ENCODE measurements at regions not wholly inside any gene's neighbourhood (a gene's known extent, or its start where the extent isn't known, plus 50 kb on each side); places are given as distances from the start of the nearest gene placed in this dataset.

GRCh38 chr16:13638218-13638617 lies 281.7 kb upstream of the ERCC4 start:
- Histone ChIP-seq H3K4me3 (no peak overlapping the region), H3K27ac (no peak overlapping the region), H3K36me3 (no peaks in the 10 kb centered on the region), H3K9me3 (no peaks in the 10 kb centered on the region), H3K4me1 (no peaks in the 10 kb centered on the region), H3K27me3 (no peaks in the 10 kb centered on the region)
- no peak for DNase-seq
- no peak for TF ChIP-seq POLR2A (IDR thresholded peaks at IDR 0.05)
- TF ChIP-seq CTCF (IDR thresholded peaks at IDR 0.05): no peak
- intact Hi-C loops (cut with DNase I): no loop called here
- 84 to 87% methylated on average over 2 of the region's 2 CpGs for WGBS, 2 donors

- intact Hi-C loops (cut with DNase I): no loop called here
- H3K4me1 ChIP-seq: no peaks in the 10 kb centered on the region
- H3K4me3 ChIP-seq: no peak overlapping the region
- H3K27me3 ChIP-seq: no peaks in the 10 kb centered on the region
- TF ChIP-seq CTCF (IDR thresholded peaks at IDR 0.05) (no peak), POLR2A (IDR thresholded peaks at IDR 0.05) (no peak)
- H3K27ac ChIP-seq: no peak overlapping the region
- H3K9me3 ChIP-seq: no peaks in the 10 kb centered on the region
- no peaks in the 10 kb centered on the region for H3K36me3 ChIP-seq
- DNase-seq: no peak
- WGBS, 2 donors: 82 to 88% methylated on average over 3 of the region's 3 CpGs
These were observed 276.5 kb upstream of the ERCC4 start for GRCh38 chr16:13643412-13643811.

- intact Hi-C loops (cut with DNase I): no loop called here
- WGBS, 2 donors: 31 to 40% methylated on average over 6 of the region's 6 CpGs
- H3K4me3 ChIP-seq: no peak overlapping the region
- no peak overlapping the region for H3K27ac ChIP-seq
- H3K27me3 ChIP-seq: no peaks in the 10 kb centered on the region
- no peaks in the 10 kb centered on the region for H3K9me3 ChIP-seq
- H3K4me1 ChIP-seq: no peaks in the 10 kb centered on the region
- TF ChIP-seq POLR2A (IDR thresholded peaks at IDR 0.05) (no peak), CTCF (IDR thresholded peaks at IDR 0.05) (no peak)
- DNase-seq: no peak
- H3K36me3 ChIP-seq: no peaks in the 10 kb centered on the region
These were observed 274.2 kb upstream of the ERCC4 start for GRCh38 chr16:13645601-13646245.

GRCh38 chr16:13660807-13661206 lies 259.1 kb upstream of the ERCC4 start:
- Histone ChIP-seq H3K4me1 (no peaks in the 10 kb centered on the region), H3K4me3 (no peak overlapping the region), H3K9me3 (no peaks in the 10 kb centered on the region), H3K27ac (no peak overlapping the region), H3K36me3 (no peaks in the 10 kb centered on the region), H3K27me3 (no peaks in the 10 kb centered on the region)
- intact Hi-C loops (cut with DNase I): no loop called here
- WGBS, 2 donors: 88 to 94% methylated on average over 8 of the region's 8 CpGs
- TF ChIP-seq POLR2A (IDR thresholded peaks at IDR 0.05): no peak
- no peak for TF ChIP-seq CTCF (IDR thresholded peaks at IDR 0.05)
- no peak for DNase-seq

- TF ChIP-seq POLR2A (IDR thresholded peaks at IDR 0.05): no peak
- Histone ChIP-seq H3K4me1 (no peaks in the 10 kb centered on the region), H3K27me3 (no peaks in the 10 kb centered on the region), H3K36me3 (no peaks in the 10 kb centered on the region), H3K9me3 (no peaks in the 10 kb centered on the region), H3K4me3 (no peak overlapping the region), H3K27ac (no peak overlapping the region)
- intact Hi-C loops (cut with DNase I): no loop called here
- DNase-seq: no peak
- 0 to 10% methylated on average over 1 of the region's 1 CpG for WGBS, 2 donors
These were observed 254.1 kb upstream of the ERCC4 start for GRCh38 chr16:13665876-13666275.

- no peak for DNase-seq
- H3K9me3 ChIP-seq: no peaks in the 10 kb centered on the region
- no peak overlapping the region for H3K27ac ChIP-seq
- no peaks in the 10 kb centered on the region for H3K27me3 ChIP-seq
- intact Hi-C loops (cut with DNase I): no loop called here
- no peaks in the 10 kb centered on the region for H3K36me3 ChIP-seq
- H3K4me1 ChIP-seq: no peaks in the 10 kb centered on the region
- H3K4me3 ChIP-seq: no peak overlapping the region
- WGBS, 2 donors: 63 to 64% methylated on average over 3 of the region's 3 CpGs
- no peak for TF ChIP-seq CTCF (IDR thresholded peaks at IDR 0.05)
These were observed 247.8 kb upstream of the ERCC4 start for GRCh38 chr16:13672196-13672595.
